Posterior cingulate gyrus (tissue), 11 donors: ENCODE measurements at regions not wholly inside any gene's neighbourhood (a gene's known extent, or its start where the extent isn't known, plus 50 kb on each side); places are given as distances from the start of the nearest gene placed in this dataset.

ENCODE experiments used
- DNase-seq, 10 donors: peaks; one replicate each; pipeline versions ENCODE4 v3.0.0 to v3.0.0-alpha.2; 2020 to 2021; ENCODE audit warnings: mixed read lengths in 3 of 10
- intact Hi-C: fragments of 100-400 bp; cut with DNase I; formaldehyde crosslinking; loops from one replicate; pipeline ENCODE4 v1.15.1; 2023

DNA sequence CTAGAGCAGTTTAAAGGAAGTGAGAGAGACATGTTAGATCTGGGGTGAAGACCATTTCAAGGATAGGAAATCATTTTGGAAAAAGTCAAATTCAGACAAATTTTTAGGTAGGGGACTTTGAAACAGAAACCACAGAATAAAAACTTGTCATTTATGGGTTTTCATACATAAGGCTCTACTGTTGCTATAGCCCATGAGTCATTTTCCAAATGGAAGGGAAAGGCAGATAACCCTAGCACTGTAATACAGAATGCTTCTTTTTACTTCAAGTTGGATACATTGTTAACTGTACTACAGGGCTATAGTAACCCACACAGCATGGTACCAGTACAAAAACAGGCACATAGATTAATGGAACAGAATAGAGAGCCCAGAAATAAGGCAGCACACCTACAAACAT lies 455.4 kb downstream of the EBF1 start:
- DNase-seq: no peak
- intact Hi-C loops: no loop called here

DNA sequence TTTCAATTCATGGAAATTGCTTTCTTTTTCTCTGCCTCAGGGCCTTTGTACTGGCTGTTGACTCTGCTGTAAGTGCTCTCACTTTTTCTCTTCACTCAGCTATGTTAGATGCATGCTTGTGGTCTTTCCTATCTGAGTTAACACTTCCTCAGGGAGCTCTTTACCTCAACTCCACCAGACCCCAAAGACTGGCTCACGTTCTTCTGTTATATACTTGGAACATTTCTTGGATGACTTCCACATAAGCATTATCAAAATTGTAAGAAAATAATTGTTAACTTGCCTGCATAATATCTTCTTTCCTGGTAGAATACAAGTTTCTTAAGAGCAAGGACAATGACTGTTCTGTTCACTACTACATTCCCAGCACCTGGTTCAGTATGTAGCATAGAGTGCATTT lies 455.9 kb downstream of the EBF1 start:
- intact Hi-C loops: no loop called here
- DNase-seq: no peak

DNA sequence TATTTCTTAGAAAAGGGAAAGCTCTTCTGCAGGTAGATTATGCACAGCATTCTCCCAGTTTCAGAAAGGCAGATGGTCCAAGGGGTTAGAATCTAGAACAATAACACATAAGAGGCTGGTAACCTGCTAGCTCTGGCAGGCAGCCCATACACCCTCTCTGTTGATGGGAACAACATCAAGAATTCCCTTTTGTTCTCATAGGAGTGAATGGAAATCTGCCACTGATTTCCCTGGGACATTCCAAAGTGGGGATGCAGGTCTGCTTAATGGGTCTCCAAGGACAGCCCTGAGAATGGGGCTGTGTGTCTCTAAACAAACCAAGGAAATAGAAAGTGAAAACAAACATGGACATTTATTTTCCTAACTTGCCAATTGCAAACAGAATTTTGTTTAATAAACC lies 456.8 kb downstream of the EBF1 start:
- DNase-seq: no peak
- intact Hi-C loops: no loop called here

DNA sequence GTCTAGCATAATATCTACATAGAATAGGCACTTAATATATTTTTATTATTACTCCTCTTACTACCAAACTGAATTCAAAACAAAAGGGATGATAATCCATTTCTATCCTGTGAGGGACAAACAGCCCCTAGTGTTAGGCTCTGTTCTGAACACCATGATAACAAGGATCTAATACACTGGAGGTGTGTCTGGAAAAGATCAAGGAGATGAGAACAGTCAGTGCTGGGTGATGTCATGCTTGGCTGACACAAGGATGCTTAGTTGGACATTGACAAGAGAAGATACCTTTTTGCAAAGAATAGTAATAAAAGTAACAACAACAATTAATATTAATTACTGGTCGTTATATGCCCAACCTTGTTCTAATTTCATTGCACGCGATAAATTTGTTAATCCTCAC lies 458.7 kb downstream of the EBF1 start:
- intact Hi-C loops: no loop called here
- no peak for DNase-seq

DNA sequence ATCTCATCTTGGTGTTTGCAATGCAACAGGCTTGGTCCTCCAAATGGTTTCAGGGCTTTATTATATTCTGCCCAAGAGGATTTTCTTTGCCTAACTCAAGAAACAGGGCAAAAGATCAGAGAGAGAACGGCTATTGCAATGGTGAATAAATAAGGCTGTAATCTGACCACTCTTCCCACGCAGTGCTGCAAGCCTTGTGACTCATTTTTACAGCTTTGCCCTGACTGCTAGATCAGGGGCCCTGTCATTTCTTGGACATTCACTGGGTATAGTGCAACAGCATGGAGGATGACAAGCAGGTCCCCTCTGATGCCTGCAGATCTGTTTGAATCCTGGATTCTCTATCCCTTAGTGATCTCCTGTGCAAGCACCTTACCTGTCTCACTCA lies 459.1 kb downstream of the EBF1 start:
- no peak for DNase-seq
- intact Hi-C loops: no loop called here

DNA sequence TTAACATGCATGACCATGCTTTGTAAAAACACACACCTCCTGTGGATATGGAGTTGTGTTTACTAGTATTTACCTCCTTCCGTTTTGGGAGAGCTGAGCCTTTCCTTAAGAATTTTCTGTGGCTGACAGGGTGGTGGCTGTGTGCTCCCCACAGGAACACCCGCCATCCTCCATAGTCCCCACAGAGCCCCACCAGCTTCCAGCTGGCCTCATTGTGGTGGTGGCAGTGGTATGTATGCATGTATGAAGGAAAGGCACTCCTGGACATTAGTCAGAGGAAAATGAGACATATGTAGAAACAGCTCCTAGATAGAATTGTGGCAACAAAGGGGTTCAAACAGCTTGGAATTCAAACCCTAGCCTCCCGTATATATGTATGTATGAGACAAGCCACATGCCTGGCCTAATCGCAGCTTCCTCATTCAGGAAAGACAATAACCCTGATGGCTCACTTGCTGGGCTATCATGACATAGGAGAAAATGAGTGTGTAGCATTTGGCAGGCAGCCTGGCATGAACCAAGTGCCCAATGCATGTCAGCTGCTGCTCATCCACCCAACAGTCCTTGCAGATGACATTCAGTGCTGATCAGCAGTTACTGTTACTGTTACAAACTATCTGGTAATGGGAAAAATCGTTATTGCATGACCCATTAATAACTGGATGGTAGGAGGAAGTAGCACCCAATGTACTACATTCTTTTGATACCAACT lies 459.7 kb downstream of the EBF1 start:
- DNase-seq: no peak
- intact Hi-C loops: no loop called here

DNA sequence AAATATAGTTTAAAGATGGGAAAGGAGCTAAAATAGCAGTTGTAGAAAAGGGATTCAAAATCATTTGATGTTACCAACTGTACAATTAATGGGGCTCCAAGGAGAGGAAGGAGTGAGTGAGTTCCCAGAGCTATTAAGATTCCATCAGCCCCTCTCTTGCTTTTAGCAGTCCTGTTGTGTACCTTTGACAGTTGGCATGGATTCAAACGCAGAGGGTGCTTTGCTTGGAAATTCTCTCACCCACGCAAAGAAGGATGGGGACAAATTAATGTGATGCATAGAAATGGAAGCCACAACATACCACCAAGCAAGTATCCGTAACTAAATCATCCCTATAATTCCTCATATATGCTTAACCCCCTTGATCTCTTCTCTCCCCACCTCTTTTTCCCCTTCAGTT lies 461.3 kb downstream of the EBF1 start:
- DNase-seq: no peak
- intact Hi-C loops: no loop called here

DNA sequence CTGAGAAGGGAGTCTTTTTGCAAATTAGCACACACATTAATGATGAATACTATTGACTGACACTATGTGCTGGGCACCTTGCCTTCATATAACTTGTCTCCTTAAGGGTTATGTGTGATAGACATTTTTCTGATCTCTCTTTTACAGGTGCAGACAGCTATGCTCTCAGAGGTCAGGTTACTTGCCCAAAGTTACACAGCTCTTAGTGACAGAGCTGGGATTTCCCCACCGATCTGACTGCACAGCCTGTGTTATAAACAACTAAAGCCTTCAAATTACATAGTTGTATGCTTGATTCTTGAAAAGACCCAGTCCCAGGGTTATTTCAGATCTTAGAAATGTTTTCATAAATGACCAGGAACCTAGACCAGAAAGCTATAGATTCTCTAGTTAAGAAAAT lies 462.7 kb downstream of the EBF1 start:
- intact Hi-C loops: no loop called here
- DNase-seq: no peak

DNA sequence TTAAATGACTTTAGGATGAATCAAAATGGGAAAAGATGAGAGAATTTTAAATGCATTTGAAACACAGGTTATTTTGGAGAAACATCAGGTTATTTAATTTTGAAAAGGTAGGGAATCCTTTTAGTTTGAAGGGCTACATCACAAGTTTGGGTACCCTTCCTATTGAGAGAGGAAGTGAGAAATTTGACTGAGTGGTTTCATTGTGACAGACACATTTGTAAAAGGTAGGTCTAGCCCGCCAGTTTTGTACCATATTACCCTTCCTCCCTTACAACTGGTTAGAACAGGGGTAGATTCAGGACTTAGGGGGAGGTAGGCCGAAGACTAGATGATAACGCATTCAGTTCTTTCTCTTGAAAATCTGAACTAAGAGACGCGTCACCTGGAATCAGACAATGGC lies 464.2 kb downstream of the EBF1 start:
- intact Hi-C loops: no loop called here
- DNase-seq: no peak

DNA sequence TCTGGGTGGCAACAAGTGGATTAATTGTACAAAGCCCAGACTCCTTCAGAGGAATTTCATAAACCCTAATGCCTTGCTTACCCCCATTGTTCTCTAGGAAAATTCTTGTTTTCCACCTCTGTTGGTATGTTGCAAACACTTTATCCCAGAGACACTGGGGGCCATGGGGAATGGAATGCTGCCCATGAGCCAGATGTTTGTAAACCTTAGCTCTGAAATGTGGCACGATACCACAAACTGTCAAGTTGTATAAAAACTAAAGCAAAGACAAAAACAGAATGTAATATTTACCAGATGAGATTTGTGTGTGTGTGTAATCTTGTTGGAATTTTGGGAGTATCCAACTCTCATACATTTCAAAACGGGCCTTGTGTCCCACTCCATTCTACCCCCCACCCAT lies 465.0 kb downstream of the EBF1 start:
- no peak for DNase-seq
- intact Hi-C loops: no loop called here

DNA sequence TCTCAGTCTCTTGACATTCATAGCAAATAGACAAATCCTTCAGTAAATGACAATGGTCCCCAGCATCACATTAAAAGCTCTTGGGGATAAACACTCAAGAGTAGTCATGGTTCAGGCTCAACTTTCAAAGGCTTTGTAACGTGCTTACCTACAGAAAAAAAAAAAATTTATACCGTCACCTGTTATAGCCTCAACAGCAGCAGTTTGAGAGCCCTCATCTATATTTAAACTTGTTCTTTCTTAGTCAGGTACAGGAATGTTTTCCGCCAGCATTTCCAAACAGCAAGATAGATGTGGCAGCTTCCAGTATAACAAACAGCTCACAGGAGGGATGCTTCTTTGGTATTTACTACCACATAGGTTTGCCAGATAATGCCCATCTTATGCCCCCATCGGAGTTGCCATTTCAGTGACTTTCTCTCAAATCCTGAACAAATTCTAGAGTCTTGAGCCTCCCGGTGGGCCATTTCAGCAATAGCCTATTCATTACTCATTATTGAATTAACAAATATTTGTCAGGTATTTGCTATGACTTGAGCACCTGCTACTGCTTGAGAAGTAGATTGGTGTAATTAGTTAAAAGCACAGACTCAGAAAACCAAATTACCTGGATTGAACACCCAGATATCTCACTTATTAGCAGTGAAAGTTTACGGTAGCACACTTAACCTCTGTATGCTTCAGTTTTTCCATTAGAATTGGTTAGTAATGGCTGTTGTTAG lies 470.0 kb downstream of the EBF1 start:
- intact Hi-C loops: no loop called here
- DNase-seq: no peak

DNA sequence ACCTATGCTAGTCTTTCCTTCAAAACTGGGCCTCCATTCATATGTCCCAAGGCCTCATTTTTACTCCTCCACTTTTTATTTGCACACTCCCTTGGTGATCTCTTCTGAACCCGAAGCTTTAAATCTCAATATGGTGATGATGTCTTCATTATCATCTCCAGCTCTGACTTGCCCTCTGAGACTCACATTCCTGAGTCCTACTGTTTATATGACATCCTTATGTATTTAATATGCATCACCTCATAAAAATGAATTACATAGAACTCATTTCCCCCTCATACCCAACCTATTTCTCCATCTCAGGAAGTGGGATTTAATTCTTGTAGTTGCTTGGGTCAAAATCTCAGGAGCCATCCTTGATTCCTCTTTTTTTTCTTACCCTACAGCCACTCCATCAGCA lies 473.0 kb downstream of the EBF1 start:
- intact Hi-C loops: no loop called here
- no peak for DNase-seq

DNA sequence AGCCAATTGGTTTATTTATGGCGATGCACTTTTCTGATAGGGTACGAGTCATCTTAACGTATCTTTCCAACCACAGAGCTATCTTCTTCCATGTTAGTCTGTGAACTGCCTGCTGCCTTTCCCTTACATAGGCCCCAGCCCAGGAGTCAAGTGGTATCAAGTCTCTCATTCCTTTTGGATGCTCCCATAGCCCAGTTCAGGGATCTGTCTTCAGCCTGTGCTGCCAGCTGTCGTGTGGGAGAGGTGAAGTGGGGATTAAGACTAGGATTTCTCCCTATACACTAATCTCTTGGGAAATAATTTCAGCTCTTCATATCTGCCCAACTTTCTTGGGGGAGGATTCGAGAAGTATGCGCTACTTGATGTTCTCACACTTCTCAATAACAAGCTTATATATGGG lies 475.7 kb downstream of the EBF1 start:
- no peak for DNase-seq
- intact Hi-C loops: no loop called here

DNA sequence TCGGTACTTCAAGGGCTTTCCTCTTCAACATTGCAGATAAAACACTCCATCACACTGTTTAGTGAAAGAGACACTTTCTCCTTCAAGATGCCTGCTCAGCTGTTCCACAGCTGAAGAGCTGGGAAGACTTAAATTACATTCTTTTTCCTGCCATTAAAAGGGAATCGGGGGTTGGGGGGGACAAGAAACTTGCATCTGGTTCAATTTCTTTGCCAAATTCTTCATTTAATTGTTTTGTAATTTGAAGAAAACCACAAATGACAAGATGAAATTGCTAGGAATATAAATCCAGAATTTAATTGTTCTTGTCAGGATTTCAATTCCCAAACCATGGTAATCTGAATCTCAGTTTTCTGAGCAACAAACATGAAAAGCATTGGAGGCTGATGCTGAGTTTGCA lies 478.3 kb downstream of the EBF1 start:
- intact Hi-C loops: no loop called here
- DNase-seq: no peak

DNA sequence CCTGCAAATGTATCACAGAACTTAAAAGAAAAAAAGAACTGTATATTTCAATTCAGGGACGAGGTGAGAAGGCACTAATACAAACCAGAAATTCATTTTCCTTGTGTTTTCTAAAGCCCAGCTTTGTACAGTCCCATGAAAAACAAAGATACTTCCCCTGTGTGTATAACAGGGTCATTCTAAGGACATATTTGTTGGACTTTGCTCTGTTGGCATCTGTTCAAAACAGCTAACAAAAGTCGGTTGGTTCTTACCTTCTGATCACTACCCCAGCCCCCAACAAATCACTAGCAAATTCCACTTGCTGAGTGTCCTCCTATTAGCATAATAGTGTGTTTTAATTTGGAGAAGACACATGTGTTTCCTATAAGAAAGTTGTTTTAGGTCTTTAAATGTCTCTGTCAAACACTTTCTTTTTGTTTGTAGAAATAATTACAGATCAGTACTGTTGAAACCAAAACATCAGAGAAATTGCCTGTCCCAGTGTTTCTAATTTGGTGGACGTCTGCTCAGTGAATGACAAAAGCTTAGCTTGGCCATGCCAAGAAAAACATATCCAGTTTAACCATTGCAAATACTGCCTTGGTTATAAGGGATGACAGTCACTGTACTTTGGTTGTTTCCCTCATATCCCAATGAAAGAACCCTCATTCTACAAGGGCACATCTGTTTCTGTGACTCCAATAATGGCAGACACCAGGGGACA lies 480.5 kb downstream of the EBF1 start:
- intact Hi-C loops: no loop called here
- no peak for DNase-seq

DNA sequence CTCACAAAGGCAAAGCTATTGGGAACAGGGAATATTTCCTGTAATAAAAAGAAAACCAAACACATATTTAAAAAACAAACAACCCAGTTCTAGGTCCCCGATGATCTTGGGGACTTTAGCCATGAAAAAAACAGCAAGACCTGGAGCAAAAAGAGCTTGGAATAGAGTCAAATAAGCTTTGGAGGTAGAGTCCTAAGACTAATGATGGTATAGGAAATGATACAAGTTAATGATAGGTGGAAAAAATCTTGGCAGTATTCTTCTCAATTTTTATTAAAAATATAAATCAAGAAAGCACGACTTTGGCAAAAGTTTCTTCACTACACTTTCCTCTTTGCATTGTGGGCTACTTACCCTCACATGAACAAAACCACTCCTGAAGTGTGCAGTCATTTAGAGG lies 481.5 kb downstream of the EBF1 start:
- no peak for DNase-seq
- intact Hi-C loops: no loop called here

DNA sequence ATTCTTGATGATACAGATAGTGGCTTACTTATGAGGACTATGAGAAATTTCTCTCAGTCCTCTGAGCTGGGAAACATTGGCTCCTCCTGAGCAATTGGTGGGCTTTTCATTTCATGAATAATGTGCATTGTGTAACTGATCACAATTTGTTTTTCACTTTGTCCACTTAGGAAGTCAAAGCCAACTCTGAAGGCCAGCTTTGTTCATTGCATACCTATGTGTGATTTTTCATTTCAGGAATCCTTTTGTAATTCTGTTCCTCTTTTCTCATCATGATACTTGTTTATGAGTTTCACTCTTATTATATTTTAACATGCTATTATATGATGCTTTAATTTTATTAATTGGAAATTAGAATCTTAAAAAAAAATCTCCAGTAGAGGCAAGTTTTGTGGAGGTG lies 483.0 kb downstream of the EBF1 start:
- DNase-seq: no peak
- intact Hi-C loops: no loop called here

DNA sequence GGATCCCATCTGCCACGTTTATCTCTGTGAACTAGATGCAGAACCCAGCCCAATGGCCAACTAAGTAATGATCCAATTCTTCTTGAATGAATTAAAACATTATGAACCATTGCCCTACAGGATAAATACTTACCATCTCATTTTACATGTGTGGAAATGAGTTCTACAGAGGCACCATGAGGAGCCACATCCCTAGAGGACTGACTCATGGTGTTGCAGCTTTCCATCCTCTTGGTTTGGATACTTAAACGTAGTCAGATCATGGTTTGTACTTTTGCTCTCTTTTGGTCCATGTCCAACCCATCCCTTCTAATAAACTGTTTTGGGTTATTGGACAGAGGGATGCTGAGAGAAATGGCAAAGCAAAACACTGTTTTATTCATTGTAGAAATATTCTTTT lies 484.8 kb downstream of the EBF1 start:
- intact Hi-C loops: no loop called here
- DNase-seq: no peak

DNA sequence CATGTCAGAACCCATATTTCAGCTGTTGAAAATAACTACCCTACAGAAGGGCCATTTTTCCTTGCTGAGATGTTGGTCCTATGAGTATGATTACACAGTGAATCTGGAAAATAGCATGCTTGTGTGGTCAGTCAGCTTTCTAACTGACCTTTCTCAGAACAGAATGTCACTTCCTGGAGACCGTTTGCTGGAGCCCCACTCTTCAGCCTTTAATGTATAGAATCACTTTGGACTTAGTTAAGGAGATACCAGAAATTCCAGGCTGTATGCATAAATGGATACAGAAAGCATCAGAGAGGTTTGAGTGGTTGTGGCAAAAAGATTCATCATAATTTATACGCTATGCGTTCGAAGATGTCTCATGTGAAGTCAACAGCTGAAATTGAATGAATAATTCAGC lies 488.1 kb downstream of the EBF1 start:
- no peak for DNase-seq
- intact Hi-C loops: no loop called here

DNA sequence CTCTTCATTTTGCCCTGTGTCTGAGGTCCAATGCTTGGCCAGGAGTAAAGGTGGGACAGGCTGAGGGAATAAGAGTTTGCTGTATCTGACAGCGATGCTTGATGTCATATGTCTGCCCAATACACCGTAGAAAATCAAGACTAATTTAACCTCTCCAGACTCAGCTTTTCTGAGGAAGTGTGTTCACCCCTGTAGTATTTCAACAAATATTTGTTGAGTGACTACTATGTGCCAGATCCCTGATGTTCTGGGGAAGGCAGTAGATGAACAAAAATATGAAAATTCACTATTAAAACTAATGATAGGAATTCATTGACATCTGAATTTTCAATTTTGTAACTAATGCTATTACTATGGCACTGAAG lies 489.7 kb downstream of the EBF1 start:
- intact Hi-C loops: no loop called here
- DNase-seq: no peak

DNA sequence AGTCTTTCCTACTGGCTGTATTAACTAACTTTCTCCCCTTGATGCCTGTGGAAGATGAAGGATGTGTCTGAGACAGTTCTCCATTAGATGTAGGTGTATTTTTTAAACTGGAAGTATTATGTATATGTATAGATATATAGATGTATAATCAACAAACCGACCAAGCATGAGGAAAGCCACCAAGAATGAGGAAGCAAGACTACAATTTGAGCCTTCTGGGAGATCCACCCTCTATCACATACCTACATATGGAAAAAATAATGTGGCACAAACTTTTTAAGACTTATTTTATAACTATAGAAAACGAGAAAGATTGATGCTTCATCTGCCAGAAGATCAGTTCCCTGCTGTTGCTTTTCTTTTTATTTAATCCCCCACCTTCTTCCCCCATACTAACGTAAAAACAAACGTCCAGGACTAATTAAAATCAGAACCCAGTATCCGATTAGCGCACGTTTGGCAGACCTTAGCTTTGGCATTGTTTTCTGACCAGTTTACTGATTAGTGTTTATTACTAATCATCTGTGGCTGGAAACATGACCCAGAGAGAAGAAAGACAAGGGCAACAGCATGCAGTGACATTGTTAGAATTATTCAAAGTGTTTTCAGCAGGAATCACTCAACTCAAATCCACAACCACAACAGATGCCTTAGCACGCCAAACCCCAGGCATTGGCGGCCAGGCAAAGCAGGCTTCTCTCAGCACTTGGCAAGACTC lies 490.2 kb downstream of the EBF1 start:
- DNase-seq: no peak

DNA sequence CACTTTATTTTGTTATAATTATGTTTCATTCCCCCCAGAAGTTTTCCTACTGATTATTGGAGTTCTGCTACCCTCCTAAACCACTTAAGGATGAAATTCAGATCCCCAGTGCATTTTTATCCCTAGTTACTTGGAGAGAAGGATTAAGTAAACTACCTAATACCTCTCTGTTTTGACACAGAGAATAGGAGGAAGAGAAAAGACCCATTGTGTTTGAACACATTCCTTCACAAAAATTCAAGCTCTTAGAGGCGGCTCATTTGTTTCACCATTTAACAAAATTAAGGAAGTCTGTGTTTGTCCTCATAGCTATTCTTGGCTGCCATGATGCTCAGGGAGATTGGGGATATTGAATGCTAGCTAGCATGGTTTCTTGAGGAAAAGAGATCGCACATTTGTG lies 492.6 kb downstream of the EBF1 start:
- no peak for DNase-seq
- intact Hi-C loops: no loop called here

More for the DNA sequence above, 490.2 kb downstream of the EBF1 start:
- intact Hi-C loops: no loop called here
